HepG2 (cell line): ENCODE measurements at regions not wholly inside any gene's neighbourhood (a gene's known extent, or its start where the extent isn't known, plus 50 kb on each side); places are given as distances from the start of the nearest gene placed in this dataset.

Experiments
- ATAC-seq: fragments of 200-7000 bp; cut with Tn5 transposase; 3 replicates; pipeline ENCODE4 v1.9.1; 2020; ENCODE audit warnings: mild to moderate bottlenecking, moderate library complexity
- BruUV-seq: library from RNA; stranded (reverse); fragments of 400-500 nt; replicated peaks from 2 replicates; lab custom pipeline; 2021; lab: Mats Ljungman, UMichigan
- CTCF ChIA-PET: fragments of 300-600 bp; formaldehyde crosslinking; extraction: SDS; loops from one replicate; lab custom pipeline; 2021; ENCODE audit warnings: low total read pairs, inconsistent platforms, low intra/inter-chr PET ratio; lab: Yijun Ruan, JAX
- POLR2A ChIA-PET: fragments of 350-600 bp; sonication (Branson Sonifier 250); formaldehyde crosslinking; loops from one replicate; lab custom pipeline; 2020; ENCODE audit warnings: antibody characterized with exemption, inconsistent platforms; lab: Yijun Ruan, JAX
- DNase-seq: peaks from one replicate; pipeline ENCODE4 v3.0.0-alpha.2; 2015; ENCODE audit warnings: low spot score
- FAIRE-seq: peaks from 3 replicates; lab custom pipeline; 2011; peaks lifted over from hg19 to GRCh38; lab: Jason Lieb, UNC
- H2AFZ ChIP-seq: one replicate; pipeline ENCODE4 v1.6.1; 2011; ENCODE audit warnings: low read length, inconsistent platforms
- H3K27ac ChIP-seq: fragments of 300-600 bp; 3 replicates; pipeline ENCODE4 v1.8.0; 2011; ENCODE audit warnings: mixed run types, mild to moderate bottlenecking, mixed read lengths, low read length, inconsistent platforms; ENCODE audit not compliant: insufficient read depth; ENCODE audit errors: extremely low read length
- H3K27me3 ChIP-seq, 2 experiments: fragments of 200-600 bp in 1 of 2; 2 replicates in 1 of 2; 3 replicates in 1 of 2; pipeline versions ENCODE4 v1.6.0 to v1.8.0; 2011; ENCODE audit warnings: low read length in 2 of 2, mild to moderate bottlenecking in 2 of 2, moderate library complexity in 2 of 2, inconsistent platforms in 1 of 2; ENCODE audit not compliant: insufficient read depth in 2 of 2, control insufficient read depth in 1 of 2
- H3K36me3 ChIP-seq, 2 experiments: fragments of 200-600 bp in 1 of 2; replicated peaks in 1 of 2; 2 replicates in 1 of 2; 3 replicates in 1 of 2; pipeline versions ENCODE4 v1.5.1 to v1.8.0; 2011; ENCODE audit warnings: low read length in 2 of 2, inconsistent platforms in 1 of 2; ENCODE audit not compliant: insufficient read depth in 2 of 2, control insufficient read depth in 1 of 2
- H3K4me1 ChIP-seq: 2 replicates; pipeline ENCODE4 v1.5.1; 2012; ENCODE audit warnings: low read length, inconsistent platforms; ENCODE audit not compliant: insufficient read depth
- H3K4me2 ChIP-seq: 2 replicates; pipeline ENCODE4 v1.6.0; 2011; ENCODE audit warnings: low read depth, low read length, inconsistent platforms
- H3K4me3 ChIP-seq, 3 experiments: fragments of 200-600 bp in 1 of 3; sonication (generic), shearing (Covaris generic) in 1 of 3; replicated peaks in 1 of 3; 2 replicates each; pipeline ENCODE4 v1.5.1; 2011 to 2016; ENCODE audit warnings: low read length in 3 of 3, inconsistent platforms in 2 of 3, low read depth in 2 of 3, mild to moderate bottlenecking in 2 of 3, control low read depth in 1 of 3, mixed read lengths in 1 of 3; ENCODE audit not compliant: insufficient read depth in 1 of 3
- H3K79me2 ChIP-seq: one replicate; pipeline ENCODE4 v1.6.1; 2011; ENCODE audit warnings: low read length, inconsistent platforms; ENCODE audit not compliant: insufficient read depth
- H3K9ac ChIP-seq: 2 replicates; pipeline ENCODE4 v1.6.0; 2011; ENCODE audit warnings: mild to moderate bottlenecking, low read depth, low read length, inconsistent platforms; ENCODE audit not compliant: insufficient read depth
- H3K9me3 ChIP-seq: 2 replicates; pipeline ENCODE4 v1.5.1; 2012; ENCODE audit warnings: mild to moderate bottlenecking, low read length
- H4K20me1 ChIP-seq: 2 replicates; pipeline ENCODE4 v1.6.0; 2011; ENCODE audit warnings: inconsistent platforms, mild to moderate bottlenecking, low read length, moderate library complexity; ENCODE audit not compliant: insufficient read depth
- BCL6 ChIP-seq: IDR thresholded peaks from 2 replicates; pipeline ENCODE4 v1.6.1; 2016; ENCODE audit warnings: missing genetic modification reagents, missing compliant biosample characterization
- CSRNP1 ChIP-seq: sonication (generic); formaldehyde crosslinking; IDR thresholded peaks from 2 replicates; pipeline ENCODE4 v1.8.1; 2023; ENCODE audit warnings: mild to moderate bottlenecking, missing genetic modification reagents
- E2F2 ChIP-seq: sonication (generic); formaldehyde crosslinking; IDR thresholded peaks from 2 replicates; pipeline ENCODE4 v1.4.0; 2020; ENCODE audit warnings: missing genetic modification reagents, borderline replicate concordance
- JARID2 ChIP-seq: sonication (generic); formaldehyde crosslinking; IDR thresholded peaks from 2 replicates; pipeline ENCODE4 v1.8.1; 2023; ENCODE audit warnings: missing genetic modification reagents, inconsistent platforms; ENCODE audit not compliant: insufficient replicate concordance
- MTA1 ChIP-seq: sonication (generic); formaldehyde crosslinking; IDR thresholded peaks from 2 replicates; pipeline ENCODE4 v1.4.0; 2020; ENCODE audit warnings: missing genetic modification reagents, mild to moderate bottlenecking, borderline replicate concordance
- NCOR1 ChIP-seq: fragments of 200-600 bp; sonication (generic); IDR thresholded peaks from 2 replicates; pipeline ENCODE4 v1.7.0; 2017; ENCODE audit warnings: antibody characterized with exemption, low read length, borderline replicate concordance
- PHF20 ChIP-seq: sonication (generic); formaldehyde crosslinking; IDR thresholded peaks from 2 replicates; pipeline ENCODE4 v1.5.0; 2020; ENCODE audit warnings: mild to moderate bottlenecking, missing genetic modification reagents
- RFX1 ChIP-seq: fragments of 450-650 bp; IDR thresholded peaks from 2 replicates; pipeline ENCODE4 v1.6.1; 2017
- TFDP1 ChIP-seq: IDR thresholded peaks from 2 replicates; pipeline ENCODE4 v1.6.1; 2016; ENCODE audit warnings: missing compliant biosample characterization, missing genetic modification reagents, borderline replicate concordance
- THAP7 ChIP-seq: sonication (generic); formaldehyde crosslinking; IDR thresholded peaks from 2 replicates; pipeline ENCODE4 v1.8.1; 2023; ENCODE audit warnings: mild to moderate bottlenecking, missing genetic modification reagents
- TOPORS ChIP-seq: sonication (generic); formaldehyde crosslinking; IDR thresholded peaks from 2 replicates; pipeline ENCODE4 v1.8.0; 2023; ENCODE audit warnings: mild to moderate bottlenecking, missing genetic modification reagents
- ZMAT3 ChIP-seq: sonication (generic); formaldehyde crosslinking; conservative IDR thresholded peaks from 2 replicates; pipeline ENCODE4 v1.7.0; 2021; ENCODE audit warnings: missing genetic modification reagents
- ZNF20 ChIP-seq: sonication (generic); formaldehyde crosslinking; IDR thresholded peaks from 2 replicates; pipeline ENCODE4 v1.4.0; 2020; ENCODE audit warnings: mild to moderate bottlenecking, moderate library complexity, missing genetic modification reagents
- ZNF484 ChIP-seq: sonication (generic); formaldehyde crosslinking; IDR thresholded peaks from 2 replicates; pipeline ENCODE4 v1.5.1; 2020; ENCODE audit warnings: mild to moderate bottlenecking, low read depth, missing genetic modification reagents, borderline replicate concordance
- ZNF577 ChIP-seq: sonication (generic); formaldehyde crosslinking; IDR thresholded peaks from 2 replicates; pipeline ENCODE4 v1.4.0; 2020; ENCODE audit warnings: mild to moderate bottlenecking, low read depth, missing genetic modification reagents, borderline replicate concordance
- ZNF740 ChIP-seq: sonication (generic); formaldehyde crosslinking; IDR thresholded peaks from 2 replicates; pipeline ENCODE4 v1.4.0; 2020; ENCODE audit warnings: missing genetic modification reagents
- ZNF83 ChIP-seq: sonication (generic); formaldehyde crosslinking; IDR thresholded peaks from 2 replicates; pipeline ENCODE4 v1.4.0; 2020; ENCODE audit warnings: missing genetic modification reagents, mild to moderate bottlenecking, borderline replicate concordance
- ZSCAN30 ChIP-seq: sonication (generic); formaldehyde crosslinking; IDR thresholded peaks from 2 replicates; pipeline ENCODE4 v1.5.0; 2020; ENCODE audit warnings: mild to moderate bottlenecking, missing genetic modification reagents
- WGBS: methylation state at CpG from one replicate; pipeline ENCODE4 v1.1.6; 2017; ENCODE audit warnings: low lambda C conversion rate; 5-methylcytosine and 5-hydroxymethylcytosine counted together
- in situ Hi-C: cut with HindIII; loops from 2 replicates; pipeline ENCODE4 v1.10.0; 2017; ENCODE audit warnings: low pct_unique_long_range_greater_than_20kb; ENCODE audit not compliant: extremely low pct_ligation_motif_present
- intact Hi-C: fragments of 100-400 bp; cut with micrococcal nuclease; formaldehyde crosslinking; loops from one replicate; pipeline ENCODE4 v1.10.0; 2022; ENCODE audit not compliant: unreplicated experiment

- TF ChIP-seq TOPORS (CRISPR knock-in tag) (no peak), TFDP1 (CRISPR knock-in tag) (no peak), MTA1 (CRISPR knock-in tag) (no peak), ZSCAN30 (CRISPR knock-in tag) (no peak)
These were observed 65.7 kb upstream of the PTPRK start (continued) for GRCh38 chr6:128586095-128586494.

- no peak overlapping the region for H3K9ac ChIP-seq
- CTCF ChIA-PET, result no interaction called here
- H3K4me1 ChIP-seq, result no peaks in the 10 kb centered on the region
- H3K36me3 ChIP-seq, result no peaks in the 10 kb centered on the region
- H3K79me2 ChIP-seq, result no peaks in the 10 kb centered on the region
- H3K4me2 ChIP-seq, result no peak overlapping the region
- no peak overlapping the region for H3K4me3 ChIP-seq
- WGBS, result 73% methylated on average over 36 of the region's 41 CpGs
- in situ Hi-C loops (no loop called here), intact Hi-C loops (no loop called here)
- H3K27me3 ChIP-seq, result no peaks in the 10 kb centered on the region
- no peaks in the 10 kb centered on the region for H3K9me3 ChIP-seq
- no TSS peak for BruUV-seq
- H4K20me1 ChIP-seq, result no peaks in the 10 kb centered on the region
- ATAC-seq (no peak), FAIRE-seq (no peak), DNase-seq (no peak)
- POLR2A ChIA-PET, result no interaction called here
- H2AFZ ChIP-seq, result no peak overlapping the region
- no peak overlapping the region for H3K27ac ChIP-seq
- TF ChIP-seq ZNF740 (CRISPR knock-in tag) (no peak), ZNF83 (CRISPR knock-in tag) (no peak), JARID2 (CRISPR knock-in tag) (no peak), RFX1 (no peak), E2F2 (CRISPR knock-in tag) (no peak), NCOR1 (no peak), BCL6 (CRISPR knock-in tag) (no peak), THAP7 (CRISPR knock-in tag) (no peak), ZNF484 (CRISPR knock-in tag) (no peak), ZNF20 (CRISPR knock-in tag) (no peak), CSRNP1 (CRISPR knock-in tag) (no peak), ZNF577 (no peak), PHF20 (no peak), ZMAT3 (CRISPR knock-in tag) (no peak)
These were observed 60.1 kb upstream of the PTPRK start for GRCh38 chr6:128580224-128581110.
